MM.1S (cell line): ENCODE measurements at regions not wholly inside any gene's neighbourhood (a gene's known extent, or its start where the extent isn't known, plus 50 kb on each side); places are given as distances from the start of the nearest gene placed in this dataset.

Experiments used
- DNase-seq: peaks from one replicate; pipeline ENCODE4 v3.0.0-alpha.2; 2015
- H2AFZ ChIP-seq: fragments of 300-600 bp; sonication (generic); 2 replicates; pipeline ENCODE4 v1.6.0; 2016; ENCODE audit warnings: antibody characterized with exemption, low read length
- H3F3A ChIP-seq: fragments of 300-600 bp; sonication (generic); 2 replicates; pipeline ENCODE4 v1.6.1; 2016; ENCODE audit warnings: mild to moderate bottlenecking, antibody characterized with exemption, low read length, moderate library complexity, mixed read lengths; ENCODE audit not compliant: insufficient read depth
- H3K27ac ChIP-seq: fragments of 300-600 bp; sonication (generic); 2 replicates; pipeline ENCODE4 v1.5.1; 2016; ENCODE audit warnings: mild to moderate bottlenecking, low read length
- H3K27me3 ChIP-seq: fragments of 300-600 bp; sonication (generic); replicated peaks from 2 replicates; pipeline ENCODE4 v1.6.0; 2016; ENCODE audit warnings: low read length; ENCODE audit not compliant: insufficient read depth
- H3K36me3 ChIP-seq: fragments of 300-600 bp; sonication (generic); replicated peaks from 2 replicates; pipeline ENCODE4 v1.6.1; 2016; ENCODE audit warnings: mild to moderate bottlenecking, low read length, mixed read lengths; ENCODE audit not compliant: insufficient read depth
- H3K4me1 ChIP-seq: fragments of 300-600 bp; sonication (generic); 2 replicates; pipeline ENCODE4 v1.6.1; 2016; ENCODE audit warnings: low read length, mixed read lengths
- H3K4me2 ChIP-seq: fragments of 300-600 bp; sonication (generic); 2 replicates; pipeline ENCODE4 v1.6.0; 2016; ENCODE audit warnings: low read depth, low read length
- H3K4me3 ChIP-seq: fragments of 300-600 bp; sonication (generic); 2 replicates; pipeline ENCODE4 v1.5.1; 2016; ENCODE audit warnings: low read length, mixed read lengths
- H3K79me2 ChIP-seq: fragments of 300-600 bp; sonication (generic); 2 replicates; pipeline ENCODE4 v1.6.1; 2016; ENCODE audit warnings: mixed run types, low read length, mixed read lengths
- H3K9ac ChIP-seq: fragments of 300-600 bp; sonication (generic); 2 replicates; pipeline ENCODE4 v1.6.1; 2016; ENCODE audit warnings: low read length, mixed read lengths
- H3K9me2 ChIP-seq: fragments of 300-600 bp; sonication (generic); replicated peaks from 2 replicates; pipeline ENCODE4 v1.6.1; 2016; ENCODE audit warnings: mild to moderate bottlenecking, low read length, mixed read lengths; ENCODE audit not compliant: insufficient read depth
- H3K9me3 ChIP-seq: fragments of 300-600 bp; sonication (generic); replicated peaks from 2 replicates; pipeline ENCODE4 v1.6.1; 2016; ENCODE audit warnings: mild to moderate bottlenecking, low read length, mixed read lengths; ENCODE audit not compliant: insufficient read depth
- H4K20me1 ChIP-seq: fragments of 300-600 bp; sonication (generic); 2 replicates; pipeline ENCODE4 v1.6.1; 2016; ENCODE audit warnings: mild to moderate bottlenecking, low read length, moderate library complexity, mixed read lengths; ENCODE audit not compliant: insufficient read depth
- EZH2 ChIP-seq: fragments of 300-600 bp; sonication (generic); optimal IDR thresholded peaks from 2 replicates; pipeline ENCODE3; 2017; ENCODE audit warnings: low read depth, mild to moderate bottlenecking, antibody characterized with exemption, low read length, mixed read lengths
- EZH2phosphoT487 ChIP-seq: fragments of 300-600 bp; sonication (generic); IDR thresholded peaks from 2 replicates; pipeline ENCODE4 v1.6.1; 2018; ENCODE audit warnings: antibody characterized with exemption, low read length
- TF ChIP-seq, protein P1 (sequence below): fragments of 300-600 bp; sonication (generic); IDR thresholded peaks from 2 replicates; pipeline ENCODE4 v1.5.1; 2016; ENCODE audit warnings: antibody characterized with exemption, low read length, mixed read lengths

DNA sequence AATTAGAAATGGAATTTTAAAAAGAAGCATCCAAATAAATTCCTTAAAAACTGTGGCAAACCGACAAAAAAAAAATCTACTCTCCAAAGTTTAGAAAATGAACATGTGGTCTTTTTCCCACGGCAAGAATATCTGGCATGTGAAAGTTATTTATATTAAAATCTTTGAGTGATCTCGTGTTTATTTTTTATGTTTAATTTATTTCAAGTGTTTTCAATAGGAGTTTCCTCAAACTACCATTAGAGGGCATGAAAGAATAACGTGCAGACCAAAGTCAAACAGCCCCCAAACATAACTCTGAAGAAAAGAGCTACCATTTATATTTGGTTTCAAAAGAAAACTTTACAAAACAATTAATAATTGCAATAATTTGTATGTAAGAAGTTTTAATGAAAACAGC lies 286.4 kb downstream of the ZIC4 start:
- no peaks in the 10 kb centered on the region for H3K9me3 ChIP-seq
- H3K27ac ChIP-seq, result no peak overlapping the region
- no peak overlapping the region for H3K4me2 ChIP-seq
- TF ChIP-seq EZH2, result no peak
- TF ChIP-seq, protein P1, sequence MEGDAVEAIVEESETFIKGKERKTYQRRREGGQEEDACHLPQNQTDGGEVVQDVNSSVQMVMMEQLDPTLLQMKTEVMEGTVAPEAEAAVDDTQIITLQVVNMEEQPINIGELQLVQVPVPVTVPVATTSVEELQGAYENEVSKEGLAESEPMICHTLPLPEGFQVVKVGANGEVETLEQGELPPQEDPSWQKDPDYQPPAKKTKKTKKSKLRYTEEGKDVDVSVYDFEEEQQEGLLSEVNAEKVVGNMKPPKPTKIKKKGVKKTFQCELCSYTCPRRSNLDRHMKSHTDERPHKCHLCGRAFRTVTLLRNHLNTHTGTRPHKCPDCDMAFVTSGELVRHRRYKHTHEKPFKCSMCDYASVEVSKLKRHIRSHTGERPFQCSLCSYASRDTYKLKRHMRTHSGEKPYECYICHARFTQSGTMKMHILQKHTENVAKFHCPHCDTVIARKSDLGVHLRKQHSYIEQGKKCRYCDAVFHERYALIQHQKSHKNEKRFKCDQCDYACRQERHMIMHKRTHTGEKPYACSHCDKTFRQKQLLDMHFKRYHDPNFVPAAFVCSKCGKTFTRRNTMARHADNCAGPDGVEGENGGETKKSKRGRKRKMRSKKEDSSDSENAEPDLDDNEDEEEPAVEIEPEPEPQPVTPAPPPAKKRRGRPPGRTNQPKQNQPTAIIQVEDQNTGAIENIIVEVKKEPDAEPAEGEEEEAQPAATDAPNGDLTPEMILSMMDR, result peak; percentile 54
- TF ChIP-seq EZH2phosphoT487, result no peak
- peak; percentile 33 for DNase-seq
- H3K9ac ChIP-seq, result no peak overlapping the region
- H3K79me2 ChIP-seq, result no peaks in the 10 kb centered on the region
- no peak overlapping the region for H3K4me3 ChIP-seq
- H4K20me1 ChIP-seq, result no peaks in the 10 kb centered on the region
- H3K9me2 ChIP-seq, result no peaks in the 10 kb centered on the region
- H3K27me3 ChIP-seq, result no peaks in the 10 kb centered on the region
- no peak overlapping the region for H2AFZ ChIP-seq
- no peaks in the 10 kb centered on the region for H3F3A ChIP-seq
- H3K4me1 ChIP-seq, result no peaks in the 10 kb centered on the region
- no peaks in the 10 kb centered on the region for H3K36me3 ChIP-seq

DNA sequence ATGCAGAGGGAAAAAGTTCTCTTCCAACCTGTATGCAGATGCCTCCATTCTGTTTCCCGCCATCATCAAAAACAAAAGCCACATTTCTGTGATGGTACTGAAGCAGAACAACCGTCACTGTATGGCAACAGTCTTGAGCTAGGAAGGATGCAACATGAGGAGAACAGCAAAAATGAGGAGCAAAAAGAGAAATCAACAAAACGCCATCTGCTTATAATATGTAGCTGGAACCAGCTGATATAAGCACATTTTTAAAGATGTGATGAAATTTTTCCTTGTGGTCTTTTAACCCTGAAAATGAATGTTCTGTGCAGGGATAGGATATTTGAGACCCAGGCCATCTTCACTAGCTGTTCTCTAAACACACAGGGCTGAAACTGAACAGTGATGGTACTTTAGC lies 287.0 kb downstream of the ZIC4 start:
- H3K79me2 ChIP-seq, result no peaks in the 10 kb centered on the region
- DNase-seq, result no peak
- H3K9me2 ChIP-seq, result no peaks in the 10 kb centered on the region
- H4K20me1 ChIP-seq, result no peaks in the 10 kb centered on the region
- no peaks in the 10 kb centered on the region for H3K4me1 ChIP-seq
- no peaks in the 10 kb centered on the region for H3K27me3 ChIP-seq
- no peaks in the 10 kb centered on the region for H3K36me3 ChIP-seq
- no peak overlapping the region for H2AFZ ChIP-seq
- no peaks in the 10 kb centered on the region for H3K9me3 ChIP-seq
- TF ChIP-seq EZH2phosphoT487, result no peak
- no peak for TF ChIP-seq EZH2
- TF ChIP-seq, protein P1, result no peak
- H3K4me3 ChIP-seq, result no peak overlapping the region
- no peak overlapping the region for H3K4me2 ChIP-seq
- H3K9ac ChIP-seq, result no peak overlapping the region
- no peak overlapping the region for H3K27ac ChIP-seq
- no peaks in the 10 kb centered on the region for H3F3A ChIP-seq

DNA sequence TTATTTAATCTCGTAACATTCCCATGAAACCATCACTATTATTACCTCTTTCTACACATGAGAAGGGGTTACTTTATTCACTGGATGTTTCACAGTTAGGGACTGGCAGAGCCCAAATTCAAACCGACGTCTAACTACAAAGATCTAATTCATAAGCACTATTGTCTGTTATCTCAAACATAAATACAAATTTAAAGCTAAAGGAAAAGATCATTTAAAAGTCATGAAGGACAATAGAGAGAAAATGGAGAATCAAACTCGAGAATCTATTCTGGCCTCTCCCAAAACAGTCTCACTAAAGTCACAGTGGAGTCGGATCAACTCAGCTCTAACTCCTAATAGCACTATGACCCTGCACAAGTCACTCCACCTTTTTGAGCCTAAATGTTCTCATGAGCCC lies 287.7 kb downstream of the ZIC4 start:
- Histone ChIP-seq H3K27ac (no peak overlapping the region), H3K36me3 (no peaks in the 10 kb centered on the region), H3K79me2 (no peaks in the 10 kb centered on the region), H3K4me2 (no peak overlapping the region), H3K9me2 (no peaks in the 10 kb centered on the region), H2AFZ (no peak overlapping the region), H4K20me1 (no peaks in the 10 kb centered on the region), H3K9ac (no peak overlapping the region), H3K4me1 (peaks cover 6% of the 10 kb centered on the region), H3K4me3 (no peak overlapping the region), H3F3A (peaks cover under 1% of the 10 kb centered on the region; the same call in 1 of the 2 replicates), H3K9me3 (no peaks in the 10 kb centered on the region), H3K27me3 (no peaks in the 10 kb centered on the region)
- TF ChIP-seq, protein P1, result no peak
- no peak for TF ChIP-seq EZH2
- no peak for TF ChIP-seq EZH2phosphoT487
- DNase-seq, result no peak
